SIG-M5 (cell line): ENCODE measurements at regions not wholly inside any gene's neighbourhood (a gene's known extent, or its start where the extent isn't known, plus 50 kb on each side); places are given as distances from the start of the nearest gene placed in this dataset.

Experiments used
- DNase-seq: peaks from one replicate; lab custom pipeline; 2025; lab: John Stamatoyannopoulos, UW

GRCh38 chr7:16318989-16319915 lies 102.1 kb downstream of the CRPPA start:
- DNase-seq = no peak

GRCh38 chr7:16318463-16318862 lies 102.9 kb downstream of the CRPPA start:
- DNase-seq = no peak

- DNase-seq = no peak
These were observed 103.9 kb downstream of the CRPPA start for GRCh38 chr7:16317406-16317805.

- no peak for DNase-seq
These were observed 106.1 kb downstream of the CRPPA start for GRCh38 chr7:16315280-16315679.

- DNase-seq = no peak
These were observed 112.2 kb downstream of the CRPPA start for GRCh38 chr7:16309129-16309528.

- no peak for DNase-seq
These were observed 120.0 kb downstream of the CRPPA start for GRCh38 chr7:16301291-16301690.

GRCh38 chr7:16300361-16300895 lies 120.9 kb downstream of the CRPPA start:
- no peak for DNase-seq

- DNase-seq = no peak
These were observed 121.5 kb downstream of the CRPPA start for GRCh38 chr7:16299853-16300252.

GRCh38 chr7:16298221-16298620 lies 123.1 kb downstream of the CRPPA start:
- no peak for DNase-seq

GRCh38 chr7:16295558-16295957 lies 125.8 kb downstream of the CRPPA start:
- DNase-seq = no peak

GRCh38 chr7:16293669-16294425 lies 127.5 kb downstream of the CRPPA start:
- no peak for DNase-seq

- DNase-seq = no peak
These were observed 136.8 kb downstream of the CRPPA start for GRCh38 chr7:16284581-16284980.

- no peak for DNase-seq
These were observed 143.1 kb downstream of the CRPPA start for GRCh38 chr7:16278167-16278787.

GRCh38 chr7:16271990-16272665 lies 149.2 kb downstream of the CRPPA start:
- no peak for DNase-seq

- no peak for DNase-seq
These were observed 149.9 kb downstream of the CRPPA start for GRCh38 chr7:16271355-16271915.

- DNase-seq = no peak
These were observed 150.5 kb downstream of the CRPPA start for GRCh38 chr7:16270844-16271243.

GRCh38 chr7:16268821-16269768 lies 152.2 kb downstream of the CRPPA start:
- DNase-seq = no peak

- DNase-seq = no peak
These were observed 153.2 kb downstream of the CRPPA start for GRCh38 chr7:16267953-16268820.

- DNase-seq = no peak
These were observed 154.5 kb downstream of the CRPPA start for GRCh38 chr7:16266877-16267276.
